ENCODE measurements at regions not wholly inside any gene's neighbourhood (a gene's known extent, or its start where the extent isn't known, plus 50 kb on each side); places are given as distances from the start of the nearest gene placed in this dataset.
"Not testable (repeated sequence)": the region's sequence is repeated elsewhere in the genome, so short reads cannot be mapped to it uniquely, and the experiment has no call there.

GRCh38 chr2:35114765-35115164 lies 1240.8 kb upstream of the CRIM1 start:
- H3K27me3 ChIP-seq (ENCODE audit: control insufficient read depth in 1 of 2, insufficient read depth in 2 of 2, low read length in 2 of 2), result no peaks in the 10 kb centered on the region
- H3K27ac ChIP-seq (ENCODE audit: low read depth, low read length), result no peak overlapping the region
- H3K9me3 ChIP-seq (ENCODE audit: low read length), result no peaks in the 10 kb centered on the region
- no peaks in the 10 kb centered on the region for H3K4me1 ChIP-seq (ENCODE audit: insufficient read depth, low read length)
- H3K9ac ChIP-seq (ENCODE audit: low read length), result no peak overlapping the region
- H3K36me3 ChIP-seq (ENCODE audit: insufficient read depth, low read length), result no peaks in the 10 kb centered on the region
- H3K4me3 ChIP-seq (ENCODE audit: low read depth in 1 of 2, low read length in 2 of 2), result no peak overlapping the region

- not testable (repeated sequence) for H3K27ac ChIP-seq (ENCODE audit: low read depth, low read length); H3K27me3 ChIP-seq (ENCODE audit: control insufficient read depth in 1 of 2, insufficient read depth in 2 of 2, low read length in 2 of 2); H3K9ac ChIP-seq (ENCODE audit: low read length); H3K4me1 ChIP-seq (ENCODE audit: insufficient read depth, low read length); H3K36me3 ChIP-seq (ENCODE audit: insufficient read depth, low read length); H3K4me3 ChIP-seq (ENCODE audit: low read depth in 1 of 2, low read length in 2 of 2); H3K9me3 ChIP-seq (ENCODE audit: low read length)
Observed at GRCh38 chr2:35112367-35112766, 1243.2 kb upstream of the CRIM1 start.

GRCh38 chr2:35104309-35104708 lies 1251.3 kb upstream of the CRIM1 start:
- Histone ChIP-seq H3K27ac (ENCODE audit: low read depth, low read length) (no peak overlapping the region), H3K9me3 (ENCODE audit: low read length) (no peaks in the 10 kb centered on the region), H3K9ac (ENCODE audit: low read length) (no peak overlapping the region), H3K36me3 (ENCODE audit: insufficient read depth, low read length) (no peaks in the 10 kb centered on the region), H3K27me3 (ENCODE audit: control insufficient read depth in 1 of 2, insufficient read depth in 2 of 2, low read length in 2 of 2) (no peaks in the 10 kb centered on the region), H3K4me3 (ENCODE audit: low read depth in 1 of 2, low read length in 2 of 2) (no peak overlapping the region), H3K4me1 (ENCODE audit: insufficient read depth, low read length) (no peaks in the 10 kb centered on the region)

GRCh38 chr2:35099342-35099741 lies 1256.2 kb upstream of the CRIM1 start:
- Histone ChIP-seq H3K9me3 (ENCODE audit: low read length) (no peaks in the 10 kb centered on the region), H3K9ac (ENCODE audit: low read length) (no peak overlapping the region), H3K4me3 (ENCODE audit: low read depth in 1 of 2, low read length in 2 of 2) (no peak overlapping the region), H3K27ac (ENCODE audit: low read depth, low read length) (no peak overlapping the region), H3K36me3 (ENCODE audit: insufficient read depth, low read length) (no peaks in the 10 kb centered on the region), H3K4me1 (ENCODE audit: insufficient read depth, low read length) (no peaks in the 10 kb centered on the region), H3K27me3 (ENCODE audit: control insufficient read depth in 1 of 2, insufficient read depth in 2 of 2, low read length in 2 of 2) (no peaks in the 10 kb centered on the region)

- Histone ChIP-seq H3K27ac (ENCODE audit: low read depth, low read length) (no peak overlapping the region), H3K4me1 (ENCODE audit: insufficient read depth, low read length) (no peaks in the 10 kb centered on the region), H3K27me3 (ENCODE audit: control insufficient read depth in 1 of 2, insufficient read depth in 2 of 2, low read length in 2 of 2) (no peaks in the 10 kb centered on the region), H3K4me3 (ENCODE audit: low read depth in 1 of 2, low read length in 2 of 2) (no peak overlapping the region), H3K9me3 (ENCODE audit: low read length) (no peaks in the 10 kb centered on the region), H3K36me3 (ENCODE audit: insufficient read depth, low read length) (no peaks in the 10 kb centered on the region), H3K9ac (ENCODE audit: low read length) (no peak overlapping the region)
Observed at GRCh38 chr2:35082072-35082471, 1273.5 kb upstream of the CRIM1 start.

GRCh38 chr2:35081622-35082015 lies 1274.0 kb upstream of the CRIM1 start:
- no peaks in the 10 kb centered on the region for H3K4me1 ChIP-seq (ENCODE audit: insufficient read depth, low read length)
- H3K4me3 ChIP-seq (ENCODE audit: low read depth in 1 of 2, low read length in 2 of 2), result no peak overlapping the region
- no peaks in the 10 kb centered on the region for H3K27me3 ChIP-seq (ENCODE audit: control insufficient read depth in 1 of 2, insufficient read depth in 2 of 2, low read length in 2 of 2)
- H3K27ac ChIP-seq (ENCODE audit: low read depth, low read length), result no peak overlapping the region
- H3K36me3 ChIP-seq (ENCODE audit: insufficient read depth, low read length), result no peaks in the 10 kb centered on the region
- H3K9me3 ChIP-seq (ENCODE audit: low read length), result no peaks in the 10 kb centered on the region
- H3K9ac ChIP-seq (ENCODE audit: low read length), result no peak overlapping the region

GRCh38 chr2:35081001-35081621 lies 1274.5 kb upstream of the CRIM1 start:
- H3K27me3 ChIP-seq (ENCODE audit: control insufficient read depth in 1 of 2, insufficient read depth in 2 of 2, low read length in 2 of 2), result no peaks in the 10 kb centered on the region
- no peak overlapping the region for H3K4me3 ChIP-seq (ENCODE audit: low read depth in 1 of 2, low read length in 2 of 2)
- no peak overlapping the region for H3K9ac ChIP-seq (ENCODE audit: low read length)
- no peaks in the 10 kb centered on the region for H3K36me3 ChIP-seq (ENCODE audit: insufficient read depth, low read length)
- H3K9me3 ChIP-seq (ENCODE audit: low read length), result no peaks in the 10 kb centered on the region
- H3K4me1 ChIP-seq (ENCODE audit: insufficient read depth, low read length), result no peaks in the 10 kb centered on the region
- no peak overlapping the region for H3K27ac ChIP-seq (ENCODE audit: low read depth, low read length)

GRCh38 chr2:35080231-35080910 lies 1275.2 kb upstream of the CRIM1 start:
- Histone ChIP-seq H3K27ac (ENCODE audit: low read depth, low read length) (no peak overlapping the region), H3K4me3 (ENCODE audit: low read depth in 1 of 2, low read length in 2 of 2) (no peak overlapping the region), H3K27me3 (ENCODE audit: control insufficient read depth in 1 of 2, insufficient read depth in 2 of 2, low read length in 2 of 2) (no peaks in the 10 kb centered on the region), H3K9me3 (ENCODE audit: low read length) (no peaks in the 10 kb centered on the region), H3K4me1 (ENCODE audit: insufficient read depth, low read length) (no peaks in the 10 kb centered on the region), H3K9ac (ENCODE audit: low read length) (no peak overlapping the region), H3K36me3 (ENCODE audit: insufficient read depth, low read length) (no peaks in the 10 kb centered on the region)

GRCh38 chr2:35067420-35067819 lies 1288.2 kb upstream of the CRIM1 start:
- Histone ChIP-seq H3K36me3 (ENCODE audit: insufficient read depth, low read length) (no peaks in the 10 kb centered on the region), H3K4me1 (ENCODE audit: insufficient read depth, low read length) (no peaks in the 10 kb centered on the region), H3K9ac (ENCODE audit: low read length) (no peak overlapping the region), H3K27me3 (ENCODE audit: control insufficient read depth in 1 of 2, insufficient read depth in 2 of 2, low read length in 2 of 2) (no peaks in the 10 kb centered on the region), H3K27ac (ENCODE audit: low read depth, low read length) (no peak overlapping the region), H3K4me3 (ENCODE audit: low read depth in 1 of 2, low read length in 2 of 2) (no peak overlapping the region), H3K9me3 (ENCODE audit: low read length) (no peaks in the 10 kb centered on the region)

GRCh38 chr2:35063836-35064235 lies 1291.7 kb upstream of the CRIM1 start:
- Histone ChIP-seq H3K9me3 (ENCODE audit: low read length) (no peaks in the 10 kb centered on the region), H3K27ac (ENCODE audit: low read depth, low read length) (no peak overlapping the region), H3K27me3 (ENCODE audit: control insufficient read depth in 1 of 2, insufficient read depth in 2 of 2, low read length in 2 of 2) (no peaks in the 10 kb centered on the region), H3K4me1 (ENCODE audit: insufficient read depth, low read length) (no peaks in the 10 kb centered on the region), H3K36me3 (ENCODE audit: insufficient read depth, low read length) (no peaks in the 10 kb centered on the region), H3K9ac (ENCODE audit: low read length) (no peak overlapping the region), H3K4me3 (ENCODE audit: low read depth in 1 of 2, low read length in 2 of 2) (no peak overlapping the region)

- H3K27me3 ChIP-seq (ENCODE audit: control insufficient read depth in 1 of 2, insufficient read depth in 2 of 2, low read length in 2 of 2), result no peaks in the 10 kb centered on the region
- H3K27ac ChIP-seq (ENCODE audit: low read depth, low read length), result no peak overlapping the region
- no peaks in the 10 kb centered on the region for H3K4me1 ChIP-seq (ENCODE audit: insufficient read depth, low read length)
- H3K9me3 ChIP-seq (ENCODE audit: low read length), result no peaks in the 10 kb centered on the region
- H3K9ac ChIP-seq (ENCODE audit: low read length), result no peak overlapping the region
- no peaks in the 10 kb centered on the region for H3K36me3 ChIP-seq (ENCODE audit: insufficient read depth, low read length)
- no peak overlapping the region for H3K4me3 ChIP-seq (ENCODE audit: low read depth in 1 of 2, low read length in 2 of 2)
Observed at GRCh38 chr2:35035883-35036282, 1319.7 kb upstream of the CRIM1 start.

GRCh38 chr2:35033748-35034147 lies 1321.8 kb upstream of the CRIM1 start:
- Histone ChIP-seq H3K4me3 (ENCODE audit: low read depth in 1 of 2, low read length in 2 of 2) (no peak overlapping the region), H3K4me1 (ENCODE audit: insufficient read depth, low read length) (no peaks in the 10 kb centered on the region), H3K27ac (ENCODE audit: low read depth, low read length) (no peak overlapping the region)

More at GRCh38 chr2:35033748-35034147, 1321.8 kb upstream of the CRIM1 start:
- H3K9me3 ChIP-seq (ENCODE audit: low read length), result no peaks in the 10 kb centered on the region
- no peaks in the 10 kb centered on the region for H3K27me3 ChIP-seq (ENCODE audit: control insufficient read depth in 1 of 2, insufficient read depth in 2 of 2, low read length in 2 of 2)
- no peaks in the 10 kb centered on the region for H3K36me3 ChIP-seq (ENCODE audit: insufficient read depth, low read length)
- H3K9ac ChIP-seq (ENCODE audit: low read length), result no peak overlapping the region

Measured in muscle layer of colon (tissue), 2 donors.